ENCODE measurements at regions not wholly inside any gene's neighbourhood (a gene's known extent, or its start where the extent isn't known, plus 50 kb on each side); places are given as distances from the start of the nearest gene placed in this dataset.

- H3K27ac ChIP-seq (ENCODE audit: insufficient read depth, low read depth, low read length) = no peak overlapping the region
- H3K4me2 ChIP-seq (ENCODE audit: insufficient read depth, low read length) = no peak overlapping the region
- no peaks in the 10 kb centered on the region for H3K79me2 ChIP-seq (ENCODE audit: control insufficient read depth, insufficient read depth, low read length)
- no TSS peak for BruUV-seq (replicated peaks)
- no peaks in the 10 kb centered on the region for H3K36me3 ChIP-seq (ENCODE audit: control insufficient read depth in 2 of 2, extremely low read depth in 1 of 2, insufficient read depth in 2 of 2, low read length in 2 of 2)
- no peaks in the 10 kb centered on the region for H4K20me1 ChIP-seq (replicated peaks; ENCODE audit: control insufficient read depth, extremely low read depth, insufficient read depth, low read length)
- no peaks in the 10 kb centered on the region for H3K27me3 ChIP-seq (ENCODE audit: control insufficient read depth in 2 of 2, insufficient read depth in 2 of 2, low read length in 2 of 2)
- H3K9me1 ChIP-seq (replicated peaks; ENCODE audit: control insufficient read depth, extremely low read depth, insufficient read depth, low read length) = no peaks in the 10 kb centered on the region
- FAIRE-seq (no peak), DNase-seq (ENCODE audit: low read depth, low spot score) (no peak)
- H3K9ac ChIP-seq (replicated peaks; ENCODE audit: extremely low read depth, insufficient read depth, low read length) = no peak overlapping the region
- CTCF ChIA-PET = no interaction called here
- intact Hi-C loops (cut with micrococcal nuclease) = no loop called here
- TF ChIP-seq FOS (IDR thresholded peaks at IDR 0.05; ENCODE audit: borderline replicate concordance, insufficient read depth, low read length) = no peak
- no peak for TF ChIP-seq JUN (IDR thresholded peaks at IDR 0.05; ENCODE audit: borderline replicate concordance, insufficient read depth, insufficient read length, low read depth)
- TF ChIP-seq GATA2 (IDR thresholded peaks at IDR 0.05; ENCODE audit: insufficient read depth, insufficient read length, low read depth, low read length) = no peak
- TF ChIP-seq MYC (IDR thresholded peaks at IDR 0.05; ENCODE audit: low read depth, low read length) = no peak
- TF ChIP-seq, protein P1, sequence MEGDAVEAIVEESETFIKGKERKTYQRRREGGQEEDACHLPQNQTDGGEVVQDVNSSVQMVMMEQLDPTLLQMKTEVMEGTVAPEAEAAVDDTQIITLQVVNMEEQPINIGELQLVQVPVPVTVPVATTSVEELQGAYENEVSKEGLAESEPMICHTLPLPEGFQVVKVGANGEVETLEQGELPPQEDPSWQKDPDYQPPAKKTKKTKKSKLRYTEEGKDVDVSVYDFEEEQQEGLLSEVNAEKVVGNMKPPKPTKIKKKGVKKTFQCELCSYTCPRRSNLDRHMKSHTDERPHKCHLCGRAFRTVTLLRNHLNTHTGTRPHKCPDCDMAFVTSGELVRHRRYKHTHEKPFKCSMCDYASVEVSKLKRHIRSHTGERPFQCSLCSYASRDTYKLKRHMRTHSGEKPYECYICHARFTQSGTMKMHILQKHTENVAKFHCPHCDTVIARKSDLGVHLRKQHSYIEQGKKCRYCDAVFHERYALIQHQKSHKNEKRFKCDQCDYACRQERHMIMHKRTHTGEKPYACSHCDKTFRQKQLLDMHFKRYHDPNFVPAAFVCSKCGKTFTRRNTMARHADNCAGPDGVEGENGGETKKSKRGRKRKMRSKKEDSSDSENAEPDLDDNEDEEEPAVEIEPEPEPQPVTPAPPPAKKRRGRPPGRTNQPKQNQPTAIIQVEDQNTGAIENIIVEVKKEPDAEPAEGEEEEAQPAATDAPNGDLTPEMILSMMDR (IDR thresholded peaks at IDR 0.05; ENCODE audit: extremely low read depth in 1 of 2, insufficient read depth in 1 of 2, low read depth in 1 of 2, low read length in 2 of 2) = no peak
- TF ChIP-seq, protein P2, sequence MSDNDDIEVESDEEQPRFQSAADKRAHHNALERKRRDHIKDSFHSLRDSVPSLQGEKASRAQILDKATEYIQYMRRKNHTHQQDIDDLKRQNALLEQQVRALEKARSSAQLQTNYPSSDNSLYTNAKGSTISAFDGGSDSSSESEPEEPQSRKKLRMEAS (IDR thresholded peaks at IDR 0.05; ENCODE audit: insufficient read depth, insufficient read length) = no peak
- TF ChIP-seq POLR2A (IDR thresholded peaks at IDR 0.05; ENCODE audit: low read depth, low read length) = no peak
- TF ChIP-seq EZH2 (IDR thresholded peaks at IDR 0.05; ENCODE audit: borderline replicate concordance, low read depth, low read length, severe bottlenecking) = no peak
- no peak for TF ChIP-seq POLR2AphosphoS5 (IDR thresholded peaks at IDR 0.05; ENCODE audit: insufficient read depth, low read depth, low read length)
- H3K9me3 ChIP-seq (replicated peaks; ENCODE audit: control insufficient read depth, insufficient read depth, low read length) = no peaks in the 10 kb centered on the region
- H3K4me3 ChIP-seq (replicated peaks in 1 of 3; ENCODE audit: insufficient read depth in 1 of 3, low read depth in 1 of 3, low read length in 3 of 3) = no peak overlapping the region
- dilution Hi-C loops (cut with MboI; ENCODE audit: extremely low pct_ligation_motif_present, low sequenced_read_pairs) = no loop called here
- H2AFZ ChIP-seq (ENCODE audit: low read depth, low read length) = no peak overlapping the region
- no peaks in the 10 kb centered on the region for H3K4me1 ChIP-seq (ENCODE audit: control insufficient read depth, extremely low read depth, insufficient read depth, low read length)
- POLR2A ChIA-PET = no interaction called here
These were observed 203.8 kb upstream of the FAM3C start for GRCh38 chr7:121599887-121600286.
